ENCODE measurements at regions not wholly inside any gene's neighbourhood (a gene's known extent, or its start where the extent isn't known, plus 50 kb on each side); places are given as distances from the start of the nearest gene placed in this dataset.

GRCh38 chr2:12284487-12284886 lies 432.2 kb upstream of the TRIB2 start:
- peak; percentile 74 to 80 for DNase-seq (ENCODE audit: low read depth in 2 of 2)

GRCh38 chr2:12286347-12286746 lies 430.4 kb upstream of the TRIB2 start:
- no peak for DNase-seq (ENCODE audit: low read depth in 2 of 2)

GRCh38 chr2:12287220-12287751 lies 429.4 kb upstream of the TRIB2 start:
- DNase-seq (ENCODE audit: low read depth in 2 of 2), result no peak

- no peak for DNase-seq (ENCODE audit: low read depth in 2 of 2)
Observed at GRCh38 chr2:12288048-12288447, 428.7 kb upstream of the TRIB2 start.

GRCh38 chr2:12289120-12289802 lies 427.5 kb upstream of the TRIB2 start:
- DNase-seq (ENCODE audit: low read depth in 2 of 2), result no peak

GRCh38 chr2:12291303-12291702 lies 425.4 kb upstream of the TRIB2 start:
- DNase-seq (ENCODE audit: low read depth in 2 of 2), result no peak

GRCh38 chr2:12293874-12294273 lies 422.9 kb upstream of the TRIB2 start:
- DNase-seq (ENCODE audit: low read depth in 2 of 2), result no peak

- DNase-seq (ENCODE audit: low read depth in 2 of 2), result no peak
Observed at GRCh38 chr2:12295856-12296519, 420.7 kb upstream of the TRIB2 start.

GRCh38 chr2:12296915-12297314 lies 419.8 kb upstream of the TRIB2 start:
- no peak for DNase-seq (ENCODE audit: low read depth in 2 of 2)

- DNase-seq (ENCODE audit: low read depth in 2 of 2), result no peak
Observed at GRCh38 chr2:12298352-12298751, 418.4 kb upstream of the TRIB2 start.

GRCh38 chr2:12299431-12299830 lies 417.3 kb upstream of the TRIB2 start:
- no peak for DNase-seq (ENCODE audit: low read depth in 2 of 2)

GRCh38 chr2:12300019-12300602 lies 416.6 kb upstream of the TRIB2 start:
- DNase-seq (ENCODE audit: low read depth in 2 of 2), result no peak

GRCh38 chr2:12300927-12301326 lies 415.8 kb upstream of the TRIB2 start:
- no peak for DNase-seq (ENCODE audit: low read depth in 2 of 2)

GRCh38 chr2:12302140-12302539 lies 414.6 kb upstream of the TRIB2 start:
- DNase-seq (ENCODE audit: low read depth in 2 of 2), result no peak

- DNase-seq (ENCODE audit: low read depth in 2 of 2), result no peak
Observed at GRCh38 chr2:12302691-12303090, 414.0 kb upstream of the TRIB2 start.

- DNase-seq (ENCODE audit: low read depth in 2 of 2), result peak in 1 of 2 experiments; percentile 31
Observed at GRCh38 chr2:12303181-12304030, 413.3 kb upstream of the TRIB2 start.

- peak in 1 of 2 experiments; percentile 32 for DNase-seq (ENCODE audit: low read depth in 2 of 2)
Observed at GRCh38 chr2:12304564-12305171, 412.1 kb upstream of the TRIB2 start.

- DNase-seq (ENCODE audit: low read depth in 2 of 2), result no peak
Observed at GRCh38 chr2:12305931-12306330, 410.8 kb upstream of the TRIB2 start.

GRCh38 chr2:12310399-12310798 lies 406.3 kb upstream of the TRIB2 start:
- DNase-seq (ENCODE audit: low read depth in 2 of 2), result no peak

GRCh38 chr2:12313445-12314126 lies 403.1 kb upstream of the TRIB2 start:
- no peak for DNase-seq (ENCODE audit: low read depth in 2 of 2)

Data from fibroblast of skin of left biceps (primary cell).